Mesothelial cell of epicardium (in vitro differentiated cells): ENCODE measurements at regions not wholly inside any gene's neighbourhood (a gene's known extent, or its start where the extent isn't known, plus 50 kb on each side); places are given as distances from the start of the nearest gene placed in this dataset.
A peak's percentile ranks its signal among the peaks of the same experiment; 100 is the strongest.

Experiments used
- DNase-seq, 2 experiments: peaks; one replicate each; pipeline ENCODE4 v3.0.0; 2021; ENCODE audit warnings: low spot score in 2 of 2; ENCODE audit not compliant: unreplicated experiment in 2 of 2
- H3K27ac Mint-ChIP-seq: 2 replicates; pipeline ENCODE4 v1.8.0; 2021; ENCODE audit warnings: mixed read lengths
- H3K27me3 Mint-ChIP-seq: 2 replicates; pipeline ENCODE4 v1.8.0; 2021; ENCODE audit warnings: low read depth, mixed read lengths
- H3K36me3 Mint-ChIP-seq: 2 replicates; pipeline ENCODE4 v1.8.0; 2021; ENCODE audit warnings: mixed read lengths
- H3K4me1 Mint-ChIP-seq: 2 replicates; pipeline ENCODE4 v1.8.0; 2021; ENCODE audit warnings: mixed read lengths
- H3K4me3 Mint-ChIP-seq: 2 replicates; pipeline ENCODE4 v1.8.0; 2021; ENCODE audit warnings: mild to moderate bottlenecking, moderate library complexity, mixed read lengths
- H3K9me3 Mint-ChIP-seq: 2 replicates; pipeline ENCODE4 v1.8.0; 2021; ENCODE audit warnings: mixed read lengths
- TF ChIP-seq, protein P1 (sequence below): fragments of 200-600 bp; sonication (generic); IDR thresholded peaks from one replicate; pipeline ENCODE4 v1.5.0; 2021; ENCODE audit warnings: antibody characterized with exemption; ENCODE audit not compliant: unreplicated experiment

DNA sequence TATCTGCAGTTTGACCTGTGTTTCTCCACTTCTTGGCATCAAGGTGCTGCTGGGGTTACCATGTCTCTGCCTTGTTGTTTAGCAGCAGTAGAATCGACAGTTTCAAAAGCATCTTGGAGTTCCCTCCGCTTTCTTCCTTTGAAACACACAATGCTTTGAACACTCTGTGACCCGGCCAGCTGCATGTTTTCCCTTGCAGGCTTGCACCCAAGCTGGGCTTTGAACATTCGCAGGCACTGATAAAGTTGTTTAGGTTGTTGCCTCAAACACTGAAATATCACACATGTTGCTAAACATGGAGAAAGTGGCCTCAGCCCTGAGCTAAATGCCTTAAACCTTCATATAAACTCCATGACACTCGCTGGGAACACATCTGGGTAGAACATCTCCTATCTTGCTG, 251.7 kb downstream of the TSN start:
- H3K9me3 Mint-ChIP-seq: peaks cover 5% of the 10 kb centered on the region
- peaks cover 5% of the 10 kb centered on the region for H3K4me1 Mint-ChIP-seq

DNA sequence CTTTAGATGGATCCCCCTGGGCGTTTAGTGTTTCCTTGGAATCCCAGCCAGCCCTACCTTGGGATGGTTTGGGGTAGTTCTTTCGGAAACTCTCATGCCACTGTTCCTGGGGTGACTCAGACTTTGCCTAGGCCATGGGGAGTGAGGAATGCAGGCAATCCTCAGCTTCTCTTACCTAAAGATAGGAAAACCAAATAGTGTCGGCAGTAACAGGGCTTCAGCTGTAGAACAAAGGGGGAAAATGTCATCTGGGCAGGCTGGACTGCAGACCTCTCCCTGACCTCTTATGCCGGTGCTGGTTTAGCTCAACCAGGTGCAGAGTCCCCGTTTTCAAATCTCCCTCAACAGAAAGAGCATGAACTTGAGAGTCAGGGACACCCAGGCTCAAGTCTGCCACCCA, 252.1 kb downstream of the TSN start:
- Mint-ChIP-seq H3K4me3 (no peak overlapping the region), H3K36me3 (no peaks in the 10 kb centered on the region), H3K4me1 (peaks cover 5% of the 10 kb centered on the region), H3K27ac (peak overlapping the region; percentile 59), H3K9me3 (peaks cover 5% of the 10 kb centered on the region), H3K27me3 (peaks cover 9% of the 10 kb centered on the region)
- DNase-seq: no peak
- TF ChIP-seq, protein P1, sequence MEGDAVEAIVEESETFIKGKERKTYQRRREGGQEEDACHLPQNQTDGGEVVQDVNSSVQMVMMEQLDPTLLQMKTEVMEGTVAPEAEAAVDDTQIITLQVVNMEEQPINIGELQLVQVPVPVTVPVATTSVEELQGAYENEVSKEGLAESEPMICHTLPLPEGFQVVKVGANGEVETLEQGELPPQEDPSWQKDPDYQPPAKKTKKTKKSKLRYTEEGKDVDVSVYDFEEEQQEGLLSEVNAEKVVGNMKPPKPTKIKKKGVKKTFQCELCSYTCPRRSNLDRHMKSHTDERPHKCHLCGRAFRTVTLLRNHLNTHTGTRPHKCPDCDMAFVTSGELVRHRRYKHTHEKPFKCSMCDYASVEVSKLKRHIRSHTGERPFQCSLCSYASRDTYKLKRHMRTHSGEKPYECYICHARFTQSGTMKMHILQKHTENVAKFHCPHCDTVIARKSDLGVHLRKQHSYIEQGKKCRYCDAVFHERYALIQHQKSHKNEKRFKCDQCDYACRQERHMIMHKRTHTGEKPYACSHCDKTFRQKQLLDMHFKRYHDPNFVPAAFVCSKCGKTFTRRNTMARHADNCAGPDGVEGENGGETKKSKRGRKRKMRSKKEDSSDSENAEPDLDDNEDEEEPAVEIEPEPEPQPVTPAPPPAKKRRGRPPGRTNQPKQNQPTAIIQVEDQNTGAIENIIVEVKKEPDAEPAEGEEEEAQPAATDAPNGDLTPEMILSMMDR: no peak

More for the DNA sequence above, 251.7 kb downstream of the TSN start:
- TF ChIP-seq, protein P1: no peak
- H3K36me3 Mint-ChIP-seq: no peaks in the 10 kb centered on the region
- peaks cover 8% of the 10 kb centered on the region for H3K27me3 Mint-ChIP-seq
- DNase-seq: no peak
- no peak overlapping the region for H3K4me3 Mint-ChIP-seq
- peak overlapping the region; percentile 59 for H3K27ac Mint-ChIP-seq

DNA sequence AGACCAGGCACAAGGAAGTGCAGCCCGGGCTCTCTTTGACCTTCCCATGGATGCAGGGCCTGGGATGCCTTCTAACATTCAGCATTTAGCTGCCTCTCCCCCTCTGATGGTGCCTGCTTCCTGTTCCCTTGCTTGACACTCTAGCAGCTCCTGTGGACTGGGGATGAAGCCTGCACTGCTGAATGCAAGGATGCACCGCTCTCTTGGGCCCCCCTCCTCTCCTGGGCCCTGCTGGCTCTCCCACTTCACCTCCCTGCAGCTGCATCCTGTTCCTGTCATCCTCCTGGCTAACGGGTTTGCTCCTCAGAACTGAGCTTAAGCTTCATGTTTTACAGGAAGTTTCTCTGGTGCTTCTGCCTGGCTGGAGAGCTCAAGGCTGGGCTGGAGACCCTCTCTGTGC, 254.1 kb downstream of the TSN start:
- H3K27ac Mint-ChIP-seq: no peak overlapping the region

DNA sequence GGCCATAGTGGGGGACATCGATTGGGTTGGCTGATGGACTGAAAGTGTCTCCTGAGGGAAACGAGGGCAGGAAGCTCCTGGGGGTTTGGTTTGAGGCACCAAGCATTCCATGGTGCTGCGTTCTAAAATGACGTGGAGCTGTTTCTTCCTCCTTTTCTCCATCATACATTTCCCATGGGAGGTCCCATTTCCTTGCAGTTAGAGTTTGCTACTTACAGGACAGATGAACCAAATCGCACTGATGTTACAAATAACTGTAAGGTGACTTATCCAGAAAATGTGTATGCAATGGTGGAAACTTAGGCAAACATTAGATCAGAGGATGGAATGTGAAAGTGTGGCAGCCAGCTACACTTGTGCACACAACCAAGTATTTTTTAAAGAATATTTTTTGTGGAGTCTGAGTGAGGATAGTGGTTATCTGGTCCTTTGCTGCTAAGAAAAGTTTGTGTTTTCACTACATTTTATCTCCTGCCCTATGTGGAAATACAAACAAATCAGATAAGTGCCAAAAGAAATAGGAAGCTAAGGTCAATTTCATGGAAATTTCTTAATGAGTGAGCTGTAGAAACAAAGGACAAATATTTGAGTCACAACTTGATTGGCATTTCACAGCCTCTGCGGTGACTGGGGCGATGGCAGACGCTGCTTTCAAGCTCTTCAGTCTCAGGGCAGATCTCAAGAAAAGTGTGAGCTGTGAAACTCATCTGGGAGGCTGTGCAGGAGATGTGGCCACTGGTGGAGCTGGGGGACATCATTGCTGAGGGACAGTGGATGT, 256.2 kb downstream of the TSN start:
- Mint-ChIP-seq H3K27ac (no peak overlapping the region), H3K27me3 (peaks cover 5% of the 10 kb centered on the region), H3K9me3 (no peaks in the 10 kb centered on the region), H3K36me3 (no peaks in the 10 kb centered on the region), H3K4me1 (peaks cover 5% of the 10 kb centered on the region), H3K4me3 (no peak overlapping the region)
- DNase-seq: no peak
- TF ChIP-seq, protein P1: no peak

More for the DNA sequence above, 254.1 kb downstream of the TSN start:
- TF ChIP-seq, protein P1: no peak
- peaks cover 5% of the 10 kb centered on the region for H3K9me3 Mint-ChIP-seq
- H3K36me3 Mint-ChIP-seq: no peaks in the 10 kb centered on the region
- no peak overlapping the region for H3K4me3 Mint-ChIP-seq
- peaks cover 5% of the 10 kb centered on the region for H3K27me3 Mint-ChIP-seq
- no peak for DNase-seq
- peaks cover 5% of the 10 kb centered on the region for H3K4me1 Mint-ChIP-seq

DNA sequence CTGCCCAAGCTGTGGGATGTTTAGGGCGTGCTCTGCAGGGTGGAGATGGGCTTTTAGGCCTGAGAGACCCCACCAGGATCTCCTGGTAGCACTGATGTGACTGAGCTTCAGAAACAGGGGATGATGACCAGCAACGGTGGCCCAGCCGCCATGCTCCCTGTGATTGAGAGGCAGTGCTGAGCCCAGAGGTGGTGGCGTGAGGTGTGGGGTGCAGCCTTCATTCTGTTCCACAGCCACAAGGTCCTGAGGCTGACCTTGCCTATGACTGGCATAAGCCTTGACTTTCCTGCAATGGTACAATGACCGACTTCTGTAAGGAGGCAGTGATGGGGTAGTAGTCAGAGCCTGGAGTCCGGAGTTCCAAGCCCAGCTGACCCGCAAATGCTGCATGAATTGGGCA, 263.3 kb downstream of the TSN start:
- DNase-seq: peak in 1 of 2 experiments; percentile 11
- Mint-ChIP-seq H3K4me1 (peaks cover 19% of the 10 kb centered on the region), H3K4me3 (no peak overlapping the region), H3K27ac (no peak overlapping the region), H3K9me3 (no peaks in the 10 kb centered on the region), H3K36me3 (no peaks in the 10 kb centered on the region), H3K27me3 (peaks cover 16% of the 10 kb centered on the region)
- TF ChIP-seq, protein P1: no peak
